OCI-LY7 (cell line): ENCODE measurements at regions not wholly inside any gene's neighbourhood (a gene's known extent, or its start where the extent isn't known, plus 50 kb on each side); places are given as distances from the start of the nearest gene placed in this dataset.

Experiments used
- BruUV-seq: library from RNA; stranded (reverse); fragments of 400-500 nt; replicated peaks from 2 replicates; lab custom pipeline; 2021; lab: Mats Ljungman, UMichigan
- CTCF ChIA-PET: fragments of 300-600 bp; sonication (Branson Sonifier 250); formaldehyde crosslinking; loops from one replicate; lab custom pipeline; 2022; ENCODE audit warnings: antibody characterized with exemption; ENCODE audit not compliant: unreplicated experiment; lab: Charles Lee
- POLR2A ChIA-PET: fragments of 300-600 bp; sonication (Branson Sonifier 250); formaldehyde crosslinking; loops from one replicate; lab custom pipeline; 2022; ENCODE audit warnings: antibody characterized with exemption; lab: Charles Lee
- DNase-seq: peaks from one replicate; pipeline ENCODE4 v3.0.0-alpha.2; 2015; ENCODE audit warnings: low spot score
- H2AFZ ChIP-seq: fragments of 200-600 bp; sonication (generic), shearing (Covaris generic); 2 replicates; pipeline ENCODE4 v1.6.1; 2014; ENCODE audit warnings: mild to moderate bottlenecking, antibody characterized with exemption, low read length, moderate library complexity
- H3K27ac ChIP-seq: fragments of 200-600 bp; sonication (generic); 2 replicates; pipeline ENCODE4 v1.5.1; 2014; ENCODE audit warnings: mixed run types, low read depth, mild to moderate bottlenecking, moderate library complexity, low read length, inconsistent platforms; ENCODE audit not compliant: poor library complexity, severe bottlenecking
- H3K36me3 ChIP-seq: fragments of 200-600 bp; sonication (generic); 2 replicates; pipeline ENCODE4 v1.6.1; 2014; ENCODE audit warnings: mild to moderate bottlenecking, antibody characterized with exemption, low read length, moderate library complexity, mixed read lengths; ENCODE audit not compliant: insufficient read depth
- H3K4me1 ChIP-seq: fragments of 200-600 bp; sonication (generic); 2 replicates; pipeline ENCODE4 v1.5.1; 2014; ENCODE audit warnings: mild to moderate bottlenecking, low read length; ENCODE audit not compliant: insufficient read depth, poor library complexity, severe bottlenecking
- H3K4me2 ChIP-seq: fragments of 200-600 bp; sonication (generic); 2 replicates; pipeline ENCODE4 v1.6.1; 2014; ENCODE audit warnings: mild to moderate bottlenecking, low read length
- H3K4me3 ChIP-seq: fragments of 200-600 bp; sonication (generic); 2 replicates; pipeline ENCODE4 v1.5.1; 2014; ENCODE audit warnings: mild to moderate bottlenecking, low read depth, low read length; ENCODE audit not compliant: poor library complexity, severe bottlenecking
- H3K79me2 ChIP-seq: fragments of 200-600 bp; sonication (generic); 2 replicates; pipeline ENCODE4 v1.6.1; 2016; ENCODE audit warnings: low read depth, mild to moderate bottlenecking, low read length, moderate library complexity, mixed read lengths; ENCODE audit not compliant: insufficient read depth
- H3K9me2 ChIP-seq: fragments of 200-600 bp; sonication (generic); 2 replicates; pipeline ENCODE4 v1.6.1; 2016; ENCODE audit warnings: mild to moderate bottlenecking, low read length, mixed read lengths; ENCODE audit not compliant: insufficient read depth
- H3K9me3 ChIP-seq: fragments of 200-600 bp; sonication (generic); 2 replicates; pipeline ENCODE4 v1.6.1; 2014; ENCODE audit warnings: mild to moderate bottlenecking, mixed run types, low read length, mixed read lengths
- H4K20me1 ChIP-seq: fragments of 200-600 bp; sonication (generic); 2 replicates; pipeline ENCODE4 v1.6.1; 2014; ENCODE audit warnings: mild to moderate bottlenecking, antibody characterized with exemption, low read length, moderate library complexity, mixed read lengths; ENCODE audit not compliant: insufficient read depth
- CTCF ChIP-seq: fragments of 200-600 bp; sonication (generic); conservative IDR thresholded peaks from 2 replicates; pipeline ENCODE4 v1.5.1; 2014; ENCODE audit warnings: mild to moderate bottlenecking, antibody characterized with exemption, low read length, moderate library complexity, mixed read lengths
- EZH2phosphoT487 ChIP-seq: fragments of 200-600 bp; sonication (generic); IDR thresholded peaks from 2 replicates; pipeline ENCODE4 v1.6.1; 2018; ENCODE audit warnings: low read depth, borderline replicate concordance, mild to moderate bottlenecking, mixed run types, antibody characterized with exemption, low read length, moderate library complexity, mixed read lengths
- intact Hi-C: fragments of 100-400 bp; cut with micrococcal nuclease; formaldehyde crosslinking; loops from one replicate; pipeline ENCODE4 v1.10.0; 2022; ENCODE audit not compliant: unreplicated experiment

GRCh38 chr1:82453511-82454185 is 652.9 kb downstream of the ADGRL2 start:
- ChIA-PET CTCF (no interaction called here), POLR2A (no interaction called here)
- H3K36me3 ChIP-seq = no peaks in the 10 kb centered on the region
- no peak overlapping the region for H3K4me3 ChIP-seq
- no peaks in the 10 kb centered on the region for H3K4me1 ChIP-seq
- no peak overlapping the region for H3K27ac ChIP-seq
- no peaks in the 10 kb centered on the region for H3K9me3 ChIP-seq
- H4K20me1 ChIP-seq = no peaks in the 10 kb centered on the region
- H3K79me2 ChIP-seq = no peaks in the 10 kb centered on the region
- BruUV-seq = no TSS peak
- no peak overlapping the region for H3K4me2 ChIP-seq
- intact Hi-C loops = no loop called here
- no peak overlapping the region for H2AFZ ChIP-seq
- no peak for TF ChIP-seq CTCF
- TF ChIP-seq EZH2phosphoT487 = no peak
- DNase-seq = no peak
- H3K9me2 ChIP-seq = no peaks in the 10 kb centered on the region

GRCh38 chr1:82452096-82452495 is 651.4 kb downstream of the ADGRL2 start:
- TF ChIP-seq CTCF (no peak), EZH2phosphoT487 (no peak)
- CTCF ChIA-PET = no interaction called here
- POLR2A ChIA-PET = no interaction called here
- Histone ChIP-seq H3K4me3 (no peak overlapping the region), H4K20me1 (no peaks in the 10 kb centered on the region), H3K9me2 (no peaks in the 10 kb centered on the region), H3K4me2 (no peak overlapping the region), H3K4me1 (no peaks in the 10 kb centered on the region), H3K36me3 (no peaks in the 10 kb centered on the region), H3K79me2 (no peaks in the 10 kb centered on the region), H3K27ac (no peak overlapping the region), H3K9me3 (no peaks in the 10 kb centered on the region), H2AFZ (no peak overlapping the region)
- no TSS peak for BruUV-seq
- no peak for DNase-seq
- intact Hi-C loops = no loop called here

- intact Hi-C loops = no loop called here
- H3K36me3 ChIP-seq = no peaks in the 10 kb centered on the region
- DNase-seq = no peak
- H3K4me2 ChIP-seq = no peak overlapping the region
- H3K4me1 ChIP-seq = no peaks in the 10 kb centered on the region
- H3K9me3 ChIP-seq = no peaks in the 10 kb centered on the region
- no peak overlapping the region for H3K4me3 ChIP-seq
- no peaks in the 10 kb centered on the region for H4K20me1 ChIP-seq
- H3K79me2 ChIP-seq = no peaks in the 10 kb centered on the region
- BruUV-seq = no TSS peak
- no peak for TF ChIP-seq EZH2phosphoT487
- H2AFZ ChIP-seq = no peak overlapping the region
- ChIA-PET CTCF (no interaction called here), POLR2A (no interaction called here)
- no peaks in the 10 kb centered on the region for H3K9me2 ChIP-seq
- H3K27ac ChIP-seq = no peak overlapping the region
Observed at GRCh38 chr1:82451191-82451590, 650.5 kb downstream of the ADGRL2 start.
